Inferior parietal cortex (tissue), 1 donor: ENCODE measurements at regions not wholly inside any gene's neighbourhood (a gene's known extent, or its start where the extent isn't known, plus 50 kb on each side); places are given as distances from the start of the nearest gene placed in this dataset.
"Not testable (repeated sequence)": the region's sequence is repeated elsewhere in the genome, so short reads cannot be mapped to it uniquely, and the experiment has no call there.

Experiments
- DNase-seq: peaks from one replicate; pipeline ENCODE4 v3.0.0-alpha.2; 2016; ENCODE audit errors: extremely low spot score

GRCh38 chr13:58488251-58488650 lies 856.7 kb downstream of the PCDH17 start:
- DNase-seq = no peak

GRCh38 chr13:58495668-58496067 lies 864.1 kb downstream of the PCDH17 start:
- DNase-seq = no peak

GRCh38 chr13:58500938-58501337 lies 869.4 kb downstream of the PCDH17 start:
- no peak for DNase-seq

DNA sequence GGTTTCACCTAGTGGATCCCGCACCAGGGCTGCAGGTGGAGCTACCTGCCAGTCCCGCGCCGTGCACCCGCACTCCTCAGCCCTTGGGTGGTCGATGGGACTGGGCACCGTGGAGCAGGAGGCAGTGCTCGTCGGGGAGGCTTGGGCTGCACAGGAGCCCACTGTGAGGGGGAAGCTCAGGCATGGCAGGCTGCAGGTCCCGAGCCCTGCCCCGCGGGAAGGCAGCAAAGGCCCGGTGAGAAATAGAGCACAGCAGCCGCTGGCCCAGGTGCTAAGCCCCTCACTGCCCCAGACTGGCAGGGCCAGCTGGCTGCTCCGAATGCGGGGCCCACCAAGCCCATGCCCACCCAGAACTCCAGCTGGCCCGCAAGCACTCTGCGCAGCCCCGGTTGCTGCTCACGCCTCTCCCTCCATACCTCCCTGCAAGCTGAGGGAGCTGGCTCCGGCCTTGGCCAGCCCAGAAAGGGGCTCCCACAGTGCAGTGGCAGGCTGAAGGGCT lies 872.7 kb downstream of the PCDH17 start:
- not testable (repeated sequence) for DNase-seq

DNA sequence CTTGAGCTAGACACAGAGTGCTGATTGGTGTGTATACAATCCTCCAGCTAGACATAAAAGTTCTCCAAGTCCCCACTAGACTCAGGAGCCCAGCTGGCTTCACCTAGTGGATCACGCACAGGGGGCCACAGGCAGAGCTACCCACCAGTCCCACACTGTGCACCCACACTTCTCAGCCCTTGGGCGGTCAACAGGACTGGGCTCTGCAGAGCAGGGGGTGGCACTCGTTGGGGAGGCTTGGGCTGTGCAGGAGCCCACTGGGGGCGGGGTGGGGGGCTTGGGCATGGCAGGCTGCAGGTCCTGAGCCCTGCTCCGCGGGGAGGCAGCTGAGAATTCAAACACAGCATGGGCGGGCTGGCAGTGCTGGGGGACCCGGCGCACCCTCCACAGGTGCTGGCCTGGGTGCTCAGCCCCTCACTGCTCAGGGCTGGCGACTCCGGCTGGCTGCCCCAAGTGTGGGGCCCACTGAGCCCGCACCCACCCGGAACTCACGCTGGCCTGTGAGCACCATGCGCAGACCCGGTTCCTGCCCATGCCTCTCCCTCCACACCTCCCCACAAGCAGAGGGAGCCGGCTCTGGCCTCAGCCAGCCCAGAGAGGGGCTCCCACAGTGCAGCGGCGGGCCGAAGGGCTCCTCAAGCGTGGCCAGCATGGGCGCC lies 873.8 kb downstream of the PCDH17 start:
- DNase-seq = not testable (repeated sequence)

- no peak for DNase-seq
Observed at GRCh38 chr13:58528351-58528750, 896.8 kb downstream of the PCDH17 start.

- no peak for DNase-seq
Observed at GRCh38 chr13:58531614-58532013, 900.1 kb downstream of the PCDH17 start.

DNA sequence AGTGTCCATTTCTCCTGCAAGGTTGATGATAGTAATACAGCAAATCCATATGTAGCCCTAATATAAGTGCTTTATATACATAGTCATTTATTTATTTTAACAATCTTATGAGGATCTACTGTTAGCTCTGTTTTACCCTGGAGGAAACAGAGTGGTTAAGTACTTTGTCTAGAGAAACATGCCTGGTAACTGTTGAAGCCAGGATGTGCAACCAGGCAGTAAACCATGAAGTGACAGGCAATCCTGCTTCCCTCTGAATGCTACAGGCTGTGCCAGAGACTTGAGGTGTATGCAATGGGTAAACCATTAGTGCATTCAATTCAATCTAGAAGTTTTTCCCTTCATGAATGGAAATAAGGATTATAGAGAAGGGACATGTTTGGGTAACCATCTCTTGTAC lies 911.0 kb downstream of the PCDH17 start:
- DNase-seq = no peak

DNA sequence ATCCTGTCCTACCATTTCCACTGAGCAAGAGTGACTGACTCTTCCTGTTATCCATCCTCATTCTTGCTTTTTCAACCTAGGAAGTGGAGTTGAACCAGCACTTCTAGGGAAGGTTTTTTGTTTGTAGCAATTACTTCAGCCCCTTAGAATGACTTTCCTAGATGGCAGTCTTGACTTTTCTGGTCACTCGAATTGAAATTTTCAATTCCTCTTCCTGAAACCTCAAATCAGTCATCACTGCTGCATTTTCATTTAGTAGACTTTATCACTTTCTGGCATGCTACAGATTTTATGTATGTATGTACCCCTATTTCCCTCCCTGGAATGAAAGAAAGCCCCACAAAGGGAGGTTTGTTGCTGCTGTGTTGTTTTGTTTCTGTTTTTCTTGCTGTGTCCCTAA lies 915.9 kb downstream of the PCDH17 start:
- no peak for DNase-seq

- no peak for DNase-seq
Observed at GRCh38 chr13:58566176-58566575, 934.6 kb downstream of the PCDH17 start.

DNA sequence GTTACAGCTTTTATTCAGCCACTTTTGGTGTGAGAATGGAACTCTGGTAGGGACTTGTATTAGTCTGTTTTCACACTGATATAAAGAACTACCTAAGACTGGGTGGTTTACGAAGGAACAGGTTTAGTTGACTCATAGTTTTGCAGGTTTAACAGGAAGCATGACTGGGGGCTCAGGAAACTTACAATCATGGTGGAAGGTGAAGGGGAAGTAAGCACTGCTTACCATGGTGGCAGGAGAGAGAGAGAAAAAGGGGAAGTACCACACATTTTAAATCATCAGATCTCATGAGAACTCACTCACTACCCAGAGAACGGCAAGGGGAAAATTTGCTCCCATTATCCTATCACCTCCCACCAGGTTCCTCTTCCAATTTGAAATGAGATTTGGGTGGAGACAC lies 942.2 kb downstream of the PCDH17 start:
- DNase-seq = no peak

GRCh38 chr13:58574791-58575190 lies 943.2 kb downstream of the PCDH17 start:
- no peak for DNase-seq

GRCh38 chr13:58579468-58579867 lies 947.9 kb downstream of the PCDH17 start:
- no peak for DNase-seq

GRCh38 chr13:58583966-58584365 lies 952.4 kb downstream of the PCDH17 start:
- DNase-seq = no peak

DNA sequence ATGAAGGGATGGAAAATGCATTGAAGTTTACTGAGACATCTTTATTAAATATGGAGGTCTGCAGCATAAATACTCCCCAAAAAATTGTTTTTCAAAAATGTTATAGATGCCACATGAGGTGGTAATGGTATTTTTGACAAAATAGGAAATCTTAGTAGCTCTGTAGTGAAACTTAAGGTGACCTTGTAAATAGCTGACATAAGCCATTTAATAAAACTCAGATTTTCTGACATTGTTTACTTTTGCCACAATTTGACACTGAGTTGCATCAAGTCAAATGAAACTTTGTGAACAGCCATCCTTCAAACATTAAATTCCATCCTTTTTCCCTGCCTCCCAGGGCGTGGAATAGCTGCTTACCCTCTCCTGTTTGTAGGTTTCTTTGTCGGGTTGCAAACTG lies 953.1 kb downstream of the PCDH17 start:
- no peak for DNase-seq

DNA sequence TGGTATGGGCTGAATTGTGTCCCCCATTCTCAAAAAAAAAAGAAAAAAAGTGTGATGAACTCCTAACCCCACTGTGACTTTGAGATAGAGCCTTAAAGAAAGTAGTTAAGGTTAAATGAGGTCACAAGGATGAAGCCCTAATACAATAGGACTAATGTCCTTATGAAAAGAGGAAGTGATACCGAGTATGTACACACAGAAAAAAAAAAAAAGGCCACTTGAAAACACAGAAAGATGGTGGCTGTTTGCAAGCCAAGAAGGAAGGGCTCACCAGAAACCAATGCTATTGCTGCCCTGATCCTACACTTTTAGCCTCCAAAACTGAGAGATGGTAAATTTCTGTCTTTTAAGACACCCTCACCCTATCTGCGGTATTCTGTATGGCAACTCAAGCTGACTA lies 955.6 kb downstream of the PCDH17 start:
- no peak for DNase-seq

DNA sequence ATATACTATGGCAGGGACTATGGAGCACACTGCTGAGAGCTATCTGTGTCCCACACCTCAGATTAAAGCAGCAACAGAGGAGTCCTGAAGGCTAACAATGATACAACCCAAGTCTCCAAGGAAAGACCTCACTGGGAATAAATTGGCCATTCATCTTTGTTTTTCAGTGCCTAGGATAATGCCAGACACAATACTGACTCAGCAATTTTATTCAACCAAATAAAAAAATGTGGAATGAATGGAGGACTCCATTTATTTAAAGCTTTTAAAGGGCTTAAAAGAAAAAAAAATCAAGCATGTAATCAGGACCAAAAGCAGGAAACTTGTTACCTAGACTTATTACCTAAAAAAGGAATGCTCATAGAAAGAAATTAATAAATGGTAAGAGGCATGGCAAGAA lies 960.5 kb downstream of the PCDH17 start:
- no peak for DNase-seq

DNA sequence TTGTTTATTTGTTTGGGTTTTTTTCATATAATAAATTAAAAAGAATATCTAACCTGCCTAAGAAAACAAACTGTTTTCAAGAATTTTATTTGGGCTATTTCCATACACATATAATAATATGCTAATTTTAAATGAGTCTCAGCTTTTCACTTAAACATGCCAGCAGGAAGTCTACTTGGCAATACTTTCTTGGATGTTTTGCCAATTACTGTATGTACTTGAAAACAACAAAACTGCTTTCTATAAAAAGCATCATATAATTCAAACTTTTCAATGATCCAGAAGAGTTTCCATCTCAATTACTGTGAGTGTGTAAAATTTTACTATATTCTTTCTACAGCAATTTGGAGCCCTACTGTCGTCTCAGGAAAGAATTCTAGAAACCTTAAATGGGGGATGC lies 961.2 kb downstream of the PCDH17 start:
- DNase-seq = no peak

GRCh38 chr13:58594747-58595600 lies 963.4 kb downstream of the PCDH17 start:
- no peak for DNase-seq

- DNase-seq = no peak
Observed at GRCh38 chr13:58597552-58597951, 966.0 kb downstream of the PCDH17 start.

DNA sequence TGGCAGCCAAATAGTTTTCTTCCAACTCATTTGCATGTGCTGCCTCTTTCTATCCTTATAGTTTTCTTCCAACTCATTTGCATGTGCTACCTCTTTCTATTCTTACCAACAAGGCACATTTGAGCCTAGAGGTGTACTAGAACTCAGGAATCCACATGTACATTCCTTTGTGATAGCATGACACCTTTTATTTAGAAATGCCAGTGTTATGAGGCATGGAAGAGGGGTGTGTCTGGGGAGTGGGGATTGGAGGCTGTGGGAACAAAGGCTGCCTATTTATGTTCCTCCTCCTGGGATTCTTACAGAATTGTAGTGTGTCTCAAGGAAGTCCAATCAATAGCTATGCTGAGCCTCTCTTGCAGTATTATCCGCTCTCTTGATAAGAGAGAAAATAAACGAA lies 966.7 kb downstream of the PCDH17 start:
- DNase-seq = no peak

DNA sequence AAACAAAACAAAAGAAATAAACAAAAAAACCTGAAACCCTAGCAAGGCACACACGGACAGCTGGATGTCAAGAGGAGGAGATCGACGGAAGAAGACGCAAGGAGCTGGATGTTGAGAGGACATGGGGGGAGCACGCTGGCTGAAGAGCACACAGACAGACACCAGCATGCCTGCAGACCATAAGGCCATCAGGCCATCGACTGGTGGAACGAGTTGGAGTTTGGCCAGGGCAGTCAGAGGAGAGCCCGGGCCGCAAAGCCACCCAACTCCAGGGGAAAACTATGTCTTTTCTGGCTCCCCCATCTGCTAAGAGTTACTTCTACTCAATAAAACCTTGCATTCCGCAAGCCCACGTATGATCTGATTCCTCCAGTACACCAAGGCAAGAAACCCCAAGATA lies 979.6 kb downstream of the PCDH17 start:
- no peak for DNase-seq
